Body of pancreas (tissue), 4 donors: ENCODE measurements at regions not wholly inside any gene's neighbourhood (a gene's known extent, or its start where the extent isn't known, plus 50 kb on each side); places are given as distances from the start of the nearest gene placed in this dataset.

Source experiments
- CTCF ChIP-seq, 7 experiments: fragments of 450-650 bp in 4 of 7; fragments of 200-600 bp in 3 of 7; sonication (generic) in 3 of 7; IDR thresholded peaks; one replicate each; pipeline ENCODE4 v1.5.1; 2016 to 2019; ENCODE audit warnings: antibody characterized with exemption in 7 of 7
- POLR2A ChIP-seq, 3 donors: fragments of 450-650 bp; IDR thresholded peaks; one replicate each; pipeline ENCODE4 v1.6.1; 2016; ENCODE audit warnings: antibody characterized with exemption in 3 of 3, mild to moderate bottlenecking in 2 of 3

GRCh38 chr9:16336833-16337232 lies 533.6 kb downstream of the BNC2 start:
- TF ChIP-seq CTCF (IDR thresholded peaks at IDR 0.05) (no peak), POLR2A (IDR thresholded peaks at IDR 0.05) (no peak)
